AG10803 (cell line): ENCODE measurements at regions not wholly inside any gene's neighbourhood (a gene's known extent, or its start where the extent isn't known, plus 50 kb on each side); places are given as distances from the start of the nearest gene placed in this dataset.

Experiments
- DNase-seq: peaks from one replicate; pipeline ENCODE4 v3.0.0; 2010; ENCODE audit warnings: low read depth
- H3K4me3 ChIP-seq: 2 replicates; pipeline ENCODE4 v1.5.1; 2011; ENCODE audit warnings: mild to moderate bottlenecking, low read length, control low read depth
- CTCF ChIP-seq: conservative IDR thresholded peaks from 2 replicates; pipeline ENCODE4 v1.5.1; 2011; ENCODE audit warnings: mild to moderate bottlenecking, low read length, control low read depth, inconsistent platforms

GRCh38 chr12:20194171-20194570 is 174.2 kb upstream of the PDE3A start:
- no peak overlapping the region; the same call in 1 of the 2 replicates for H3K4me3 ChIP-seq
- TF ChIP-seq CTCF = peak; percentile 60
- DNase-seq = peak; percentile 46

- TF ChIP-seq CTCF = no peak
- no peak overlapping the region for H3K4me3 ChIP-seq
- DNase-seq = no peak
Measured at GRCh38 chr12:20196767-20197166, 171.6 kb upstream of the PDE3A start.

- H3K4me3 ChIP-seq = no peak overlapping the region
- no peak for TF ChIP-seq CTCF
- no peak for DNase-seq
Measured at GRCh38 chr12:20197411-20197810, 170.9 kb upstream of the PDE3A start.

- no peak overlapping the region for H3K4me3 ChIP-seq
- DNase-seq = no peak
- TF ChIP-seq CTCF = no peak
Measured at GRCh38 chr12:20199780-20200179, 168.6 kb upstream of the PDE3A start.

- TF ChIP-seq CTCF = no peak
- no peak overlapping the region for H3K4me3 ChIP-seq
- no peak for DNase-seq
Measured at GRCh38 chr12:20201733-20202132, 166.6 kb upstream of the PDE3A start.

GRCh38 chr12:20205854-20206253 is 162.5 kb upstream of the PDE3A start:
- no peak for DNase-seq
- H3K4me3 ChIP-seq = no peak overlapping the region

GRCh38 chr12:20206410-20206809 is 161.9 kb upstream of the PDE3A start:
- no peak for DNase-seq
- H3K4me3 ChIP-seq = no peak overlapping the region
- TF ChIP-seq CTCF = no peak

More at GRCh38 chr12:20205854-20206253, 162.5 kb upstream of the PDE3A start:
- TF ChIP-seq CTCF = no peak
